Heart left ventricle (tissue), 16 donors: ENCODE measurements at regions not wholly inside any gene's neighbourhood (a gene's known extent, or its start where the extent isn't known, plus 50 kb on each side); places are given as distances from the start of the nearest gene placed in this dataset.

Source experiments
- ATAC-seq, 4 donors: fragments of 200-7000 bp; cut with Tn5 transposase; one replicate each; pipeline ENCODE4 v1.9.1; 2020 to 2022; ENCODE audit warnings: moderate library complexity in 4 of 4, mild to moderate bottlenecking in 3 of 4, moderate number of reproducible peaks in 1 of 4
- DNase-seq, 5 donors: peaks; one replicate each; pipeline ENCODE4 v3.0.0-alpha.2; 2020
- H3K27ac ChIP-seq, 12 donors: fragments of 200-600 bp; sonication (generic) in 4 of 12; one replicate each; pipeline versions ENCODE4 v1.5.0 to v1.8.0; 2016 to 2022; ENCODE audit warnings: mild to moderate bottlenecking in 2 of 12
- H3K27me3 ChIP-seq, 9 donors: fragments of 200-600 bp; sonication (generic) in 2 of 9; one replicate each; pipeline versions ENCODE4 v1.5.1 to v1.8.0; 2016 to 2022; ENCODE audit warnings: mild to moderate bottlenecking in 3 of 9
- H3K36me3 ChIP-seq, 9 donors: fragments of 200-600 bp; sonication (generic) in 2 of 9; one replicate each; pipeline versions ENCODE4 v1.5.0 to v1.8.0; 2018 to 2022; ENCODE audit warnings: mild to moderate bottlenecking in 2 of 9
- H3K4me1 ChIP-seq, 12 donors: fragments of 200-600 bp; sonication (generic) in 4 of 12; one replicate each; pipeline versions ENCODE4 v1.5.0 to v1.8.0; 2016 to 2022; ENCODE audit warnings: mild to moderate bottlenecking in 3 of 12
- H3K4me3 ChIP-seq, 12 donors: fragments of 200-600 bp; sonication (generic) in 4 of 12; one replicate each; pipeline versions ENCODE4 v1.5.0 to v1.8.0; 2017 to 2022; ENCODE audit warnings: mild to moderate bottlenecking in 9 of 12, moderate library complexity in 4 of 12
- H3K9me3 ChIP-seq, 12 donors: fragments of 200-600 bp; sonication (generic) in 4 of 12; one replicate each; pipeline versions ENCODE4 v1.5.0 to v1.8.0; 2016 to 2022; ENCODE audit warnings: mild to moderate bottlenecking in 1 of 12
- POLR2A ChIP-seq, 2 donors: fragments of 450-650 bp; IDR thresholded peaks; one replicate each; pipeline ENCODE4 v1.6.1; 2017; ENCODE audit warnings: antibody characterized with exemption in 2 of 2, mild to moderate bottlenecking in 2 of 2, moderate library complexity in 2 of 2
- WGBS, 4 donors: extraction: QIAGEN DNeasy Blood & Tissue Kit in 2 of 4; methylation state at CpG; one replicate each; pipeline versions ENCODE4 v1.1.5 to v1.1.7; 2013 to 2018; 5-methylcytosine and 5-hydroxymethylcytosine counted together
- intact Hi-C, 10 donors: fragments of 100-400 bp; cut with DNase I; formaldehyde crosslinking; loops; one replicate each; pipeline versions ENCODE4 v1.11.1 to v1.14.2; 2022
- TF ChIP-seq, protein P1 (sequence below), 12 donors: fragments of 200-600 bp; sonication (generic) in 4 of 12; IDR thresholded peaks; one replicate each; pipeline versions ENCODE4 v1.5.0 to v1.8.0; 2018 to 2022; ENCODE audit warnings: antibody characterized with exemption in 12 of 12, mild to moderate bottlenecking in 5 of 12
- donor health status: ischemic (EF 13 %, LVEDD 7.1; RV severe dilation, severe dysfunction).
- donor health status: healthy with polysubstance abuse.
- donor health status: DM: no; HTN: yes; CAD: no.
- donor health status: DM: no; HTN: no; CAD: no.
- donor health status: ischemic (EF 25% LVEDD 6.9; RV normal size, moderate dysfunction).
- donor health status: ischemic (EF 25% LVEDD 5.7; RV mildly dilated, moderate dysfunction).
- donor health status: healthy.
- donor health status: DM: yes; HTN: yes; CAD: no.
- donor health status: ischemic (EF 35%, LVEDD 5.7; RV mildly dilated, moderate dysfunction).
- donor health status: nonischemic (EF 11% LVEDD 7.7; RV severe dilation, severe dysfunction).
- donor health status: DM: yes; HTN: yes; CAD: no.
- donor health status: PGD.
- donor health status: ischemic (EF 29% LVEDD 5.4; RV normal size, mild dysfunction).
- donor health status: nonischemic (EF 23%, LVEDD 6.1; RV moderate dilation, normal function).

DNA sequence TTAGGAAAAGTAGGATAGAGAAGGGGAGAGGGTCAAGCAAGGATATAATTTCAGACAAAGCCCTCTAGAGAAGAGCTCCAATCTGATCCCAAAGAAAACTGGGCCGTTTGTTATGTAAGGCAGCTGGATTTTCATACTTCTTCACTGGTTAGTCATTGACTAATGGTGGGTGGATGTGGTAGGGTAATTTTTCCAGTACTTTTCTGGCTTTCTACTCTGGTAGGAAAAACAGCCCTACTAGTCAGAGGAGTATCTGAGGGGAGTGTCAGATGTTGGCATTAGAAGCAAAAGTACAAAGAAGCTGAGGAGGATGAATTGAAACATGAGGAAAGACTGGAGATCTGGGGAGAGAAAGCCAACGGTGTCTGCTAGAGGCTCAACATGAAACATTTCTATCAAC, 145.3 kb downstream of the TNFSF18 start:
- TF ChIP-seq POLR2A (IDR thresholded peaks at IDR 0.05) = no peak
- TF ChIP-seq, protein P1, sequence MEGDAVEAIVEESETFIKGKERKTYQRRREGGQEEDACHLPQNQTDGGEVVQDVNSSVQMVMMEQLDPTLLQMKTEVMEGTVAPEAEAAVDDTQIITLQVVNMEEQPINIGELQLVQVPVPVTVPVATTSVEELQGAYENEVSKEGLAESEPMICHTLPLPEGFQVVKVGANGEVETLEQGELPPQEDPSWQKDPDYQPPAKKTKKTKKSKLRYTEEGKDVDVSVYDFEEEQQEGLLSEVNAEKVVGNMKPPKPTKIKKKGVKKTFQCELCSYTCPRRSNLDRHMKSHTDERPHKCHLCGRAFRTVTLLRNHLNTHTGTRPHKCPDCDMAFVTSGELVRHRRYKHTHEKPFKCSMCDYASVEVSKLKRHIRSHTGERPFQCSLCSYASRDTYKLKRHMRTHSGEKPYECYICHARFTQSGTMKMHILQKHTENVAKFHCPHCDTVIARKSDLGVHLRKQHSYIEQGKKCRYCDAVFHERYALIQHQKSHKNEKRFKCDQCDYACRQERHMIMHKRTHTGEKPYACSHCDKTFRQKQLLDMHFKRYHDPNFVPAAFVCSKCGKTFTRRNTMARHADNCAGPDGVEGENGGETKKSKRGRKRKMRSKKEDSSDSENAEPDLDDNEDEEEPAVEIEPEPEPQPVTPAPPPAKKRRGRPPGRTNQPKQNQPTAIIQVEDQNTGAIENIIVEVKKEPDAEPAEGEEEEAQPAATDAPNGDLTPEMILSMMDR (IDR thresholded peaks at IDR 0.05) = no peak
- H3K27me3 ChIP-seq = no peaks in the 10 kb centered on the region
- H3K4me1 ChIP-seq = peaks cover 0 to 18% (median 0%) of the 10 kb centered on the region in 12 donors
- H3K4me3 ChIP-seq = no peak overlapping the region
- ATAC-seq (no peak), DNase-seq (no peak)
- WGBS, 4 donors = 73 to 90% (median 80%) methylated on average over 2 of the region's 2 CpGs
- peaks cover 0 to 12% (median 0%) of the 10 kb centered on the region in 12 donors for H3K9me3 ChIP-seq
- intact Hi-C loops = no loop called here
- no peaks in the 10 kb centered on the region for H3K36me3 ChIP-seq
- H3K27ac ChIP-seq = no peak overlapping the region

DNA sequence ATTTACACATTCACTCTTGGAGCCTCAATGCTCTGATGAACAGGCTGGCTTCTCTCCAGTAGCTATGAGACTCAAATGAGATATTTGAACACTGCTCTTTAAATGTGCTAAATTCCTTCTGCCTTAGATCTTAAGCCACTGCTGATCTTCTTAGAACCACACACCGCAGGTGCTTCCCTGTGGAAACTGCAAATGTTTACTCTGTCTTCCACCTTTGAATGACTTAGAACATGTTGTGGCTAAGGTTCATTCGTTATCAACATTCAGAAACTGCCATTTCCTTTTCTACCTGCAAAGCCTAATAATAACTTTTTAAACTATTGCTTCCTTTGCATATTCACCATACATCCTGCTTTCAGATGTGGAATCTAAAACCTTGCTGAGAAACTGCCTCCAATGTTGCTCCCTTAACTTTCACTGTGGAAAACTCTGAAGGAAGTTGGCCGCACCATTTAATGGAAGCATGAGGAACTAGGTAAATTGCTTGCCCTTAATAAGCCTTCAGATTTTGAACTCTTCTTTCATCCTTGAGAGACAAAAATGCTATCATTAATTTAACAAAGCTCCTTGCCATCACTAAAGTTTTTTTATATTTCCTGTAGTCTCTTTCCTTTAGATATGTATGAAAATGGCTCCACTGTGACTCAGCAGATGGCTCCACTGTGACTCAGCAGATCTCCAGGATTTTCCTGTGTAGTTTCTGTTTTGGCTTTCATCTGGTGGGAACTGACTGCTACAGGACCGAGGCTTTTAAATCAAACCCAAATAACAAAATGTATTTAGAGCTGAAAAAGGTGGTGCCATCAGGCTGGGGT, 143.8 kb downstream of the TNFSF18 start:
- peak overlapping the region in 1 of 12 donors; percentile 10 for H3K27ac ChIP-seq

DNA sequence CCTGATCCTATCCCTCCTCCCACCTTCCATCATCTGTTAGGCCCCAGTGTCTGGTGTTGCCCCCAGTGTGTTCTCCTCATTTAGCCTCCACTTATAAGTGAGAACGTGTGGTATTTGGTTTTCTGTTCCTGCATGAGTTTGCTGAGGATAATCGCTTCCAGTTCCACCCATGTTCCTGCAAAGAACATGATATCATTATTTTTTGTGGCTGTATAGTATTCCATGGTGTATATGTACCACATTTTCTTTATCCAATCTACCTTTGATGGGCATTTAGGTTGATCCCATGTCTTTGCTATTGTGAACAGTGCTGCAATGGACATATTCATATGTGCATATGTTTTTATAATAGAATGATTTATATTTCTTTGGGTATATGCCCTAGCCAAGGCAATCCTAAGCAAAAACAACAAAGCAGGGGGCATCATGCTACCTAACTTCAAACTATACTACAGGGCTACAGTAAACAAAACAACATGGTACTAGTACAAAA, 142.9 kb downstream of the TNFSF18 start:
- peaks cover 0 to 12% (median 0%) of the 10 kb centered on the region in 12 donors for H3K4me1 ChIP-seq
- ATAC-seq (no peak), DNase-seq (no peak)
- H3K4me3 ChIP-seq = no peak overlapping the region
- H3K27ac ChIP-seq = no peak overlapping the region
- intact Hi-C loops = no loop called here
- H3K27me3 ChIP-seq = no peaks in the 10 kb centered on the region
- TF ChIP-seq, protein P1 (IDR thresholded peaks at IDR 0.05) = no peak
- no peak for TF ChIP-seq POLR2A (IDR thresholded peaks at IDR 0.05)
- no peaks in the 10 kb centered on the region for H3K36me3 ChIP-seq
- peaks cover 0 to 24% (median 9%) of the 10 kb centered on the region in 12 donors for H3K9me3 ChIP-seq
- WGBS, 4 donors = 76 to 89% (median 82%) methylated on average over 2 of the region's 2 CpGs

More for the DNA sequence above, 143.8 kb downstream of the TNFSF18 start:
- Histone ChIP-seq H3K9me3 (peaks cover 0 to 15% (median under 1%) of the 10 kb centered on the region in 12 donors), H3K27me3 (no peaks in the 10 kb centered on the region), H3K4me1 (peaks cover 0 to 12% (median 0%) of the 10 kb centered on the region in 12 donors), H3K36me3 (no peaks in the 10 kb centered on the region), H3K4me3 (no peak overlapping the region)
- ATAC-seq (no peak), DNase-seq (no peak)
- TF ChIP-seq, protein P1 (IDR thresholded peaks at IDR 0.05) = no peak
- TF ChIP-seq POLR2A (IDR thresholded peaks at IDR 0.05) = no peak
- intact Hi-C loops = no loop called here
- WGBS, 4 donors = 57 to 67% (median 59%) methylated on average over 4 of the region's 4 CpGs

DNA sequence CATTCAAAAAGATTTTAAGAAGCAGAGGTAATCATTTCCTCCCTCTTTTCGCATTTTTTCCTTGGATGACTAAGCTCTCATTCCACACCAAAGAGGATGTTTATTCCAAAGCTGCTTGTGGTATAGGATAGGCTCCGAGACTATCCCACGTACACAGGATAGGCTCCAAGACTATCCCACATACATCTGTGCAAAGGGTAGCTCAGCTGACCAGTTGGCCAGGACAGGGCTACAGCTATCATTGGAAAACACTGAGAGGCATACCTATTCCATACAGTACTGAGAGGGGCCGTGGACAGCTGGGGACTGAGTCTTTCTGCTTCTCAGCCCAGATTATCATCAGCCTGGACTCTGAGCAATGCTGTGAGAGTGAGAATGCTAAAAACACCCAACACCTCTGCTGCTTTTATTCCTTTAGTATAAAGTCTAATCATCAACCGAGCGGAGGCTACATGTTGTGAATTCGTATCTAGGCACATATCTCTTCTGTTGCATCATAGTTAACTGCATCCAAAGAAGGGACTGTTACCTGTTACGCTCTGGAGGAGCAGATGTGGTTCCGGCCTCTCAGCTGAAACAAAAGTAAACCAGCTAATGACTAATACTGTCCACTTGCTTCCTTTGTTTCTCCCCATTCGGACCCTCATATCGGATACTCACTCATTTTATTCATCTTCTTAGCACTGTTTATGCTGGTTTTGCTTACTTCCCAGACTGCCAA, 141.0 kb downstream of the TNFSF18 start:
- no peak for ATAC-seq
- intact Hi-C loops = no loop called here
- 84 to 90% (median 87%) methylated on average over 11 of the region's 11 CpGs for WGBS, 4 donors

More for the DNA sequence above, 141.0 kb downstream of the TNFSF18 start:
- H3K36me3 ChIP-seq = no peaks in the 10 kb centered on the region
- H3K27me3 ChIP-seq = no peaks in the 10 kb centered on the region
- H3K27ac ChIP-seq = no peak overlapping the region
- TF ChIP-seq, protein P1 (IDR thresholded peaks at IDR 0.05) = no peak
- no peak for TF ChIP-seq POLR2A (IDR thresholded peaks at IDR 0.05)
- peaks cover 0 to 20% (median under 1%) of the 10 kb centered on the region in 12 donors for H3K4me1 ChIP-seq
- DNase-seq = no peak
- peaks cover 0 to 32% (median 17%) of the 10 kb centered on the region in 12 donors for H3K9me3 ChIP-seq
- H3K4me3 ChIP-seq = no peak overlapping the region
